ENCODE measurements at regions not wholly inside any gene's neighbourhood (a gene's known extent, or its start where the extent isn't known, plus 50 kb on each side); places are given as distances from the start of the nearest gene placed in this dataset.

DNA sequence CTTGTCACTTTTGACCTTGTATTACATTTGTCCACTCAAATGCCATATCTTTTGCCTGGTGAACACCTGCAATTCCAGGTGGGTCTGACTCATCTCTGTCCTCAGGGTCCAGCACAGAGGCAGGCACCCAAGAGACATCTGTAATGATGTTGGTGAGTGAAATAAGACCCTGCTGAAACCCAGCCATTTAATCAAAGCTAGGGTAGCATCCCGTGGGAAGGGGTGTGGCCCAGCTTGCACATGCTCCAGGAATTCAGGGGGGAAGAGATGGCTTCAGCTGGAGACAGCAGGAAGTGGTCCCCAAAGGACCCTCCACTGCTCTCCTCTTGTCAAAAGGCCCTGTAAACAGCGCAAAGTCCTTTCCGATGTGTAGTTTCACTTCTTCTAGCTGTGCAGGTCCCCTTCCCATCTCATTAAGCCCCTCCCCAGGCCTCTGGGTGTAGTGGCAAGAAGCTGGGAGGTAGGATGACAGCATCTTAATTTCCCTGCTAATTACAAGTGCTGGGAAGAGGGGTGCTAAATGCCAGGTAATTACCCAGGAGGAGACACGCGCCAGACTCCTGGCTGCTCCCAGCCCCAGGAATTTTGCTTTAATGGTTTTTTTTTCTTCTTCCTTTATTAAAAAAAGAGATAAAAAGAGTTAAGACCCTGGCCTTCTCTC is 54.4 kb upstream of the TRABD2B start:
- TF ChIP-seq, protein P1, sequence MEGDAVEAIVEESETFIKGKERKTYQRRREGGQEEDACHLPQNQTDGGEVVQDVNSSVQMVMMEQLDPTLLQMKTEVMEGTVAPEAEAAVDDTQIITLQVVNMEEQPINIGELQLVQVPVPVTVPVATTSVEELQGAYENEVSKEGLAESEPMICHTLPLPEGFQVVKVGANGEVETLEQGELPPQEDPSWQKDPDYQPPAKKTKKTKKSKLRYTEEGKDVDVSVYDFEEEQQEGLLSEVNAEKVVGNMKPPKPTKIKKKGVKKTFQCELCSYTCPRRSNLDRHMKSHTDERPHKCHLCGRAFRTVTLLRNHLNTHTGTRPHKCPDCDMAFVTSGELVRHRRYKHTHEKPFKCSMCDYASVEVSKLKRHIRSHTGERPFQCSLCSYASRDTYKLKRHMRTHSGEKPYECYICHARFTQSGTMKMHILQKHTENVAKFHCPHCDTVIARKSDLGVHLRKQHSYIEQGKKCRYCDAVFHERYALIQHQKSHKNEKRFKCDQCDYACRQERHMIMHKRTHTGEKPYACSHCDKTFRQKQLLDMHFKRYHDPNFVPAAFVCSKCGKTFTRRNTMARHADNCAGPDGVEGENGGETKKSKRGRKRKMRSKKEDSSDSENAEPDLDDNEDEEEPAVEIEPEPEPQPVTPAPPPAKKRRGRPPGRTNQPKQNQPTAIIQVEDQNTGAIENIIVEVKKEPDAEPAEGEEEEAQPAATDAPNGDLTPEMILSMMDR (conservative IDR thresholded peaks at IDR 0.05; ENCODE audit: low read length): no peak
- TF ChIP-seq EZH2phosphoT487 (IDR thresholded peaks at IDR 0.05; ENCODE audit: borderline replicate concordance, low read depth, low read length): no peak
